Caco-2 (cell line): ENCODE measurements at regions not wholly inside any gene's neighbourhood (a gene's known extent, or its start where the extent isn't known, plus 50 kb on each side); places are given as distances from the start of the nearest gene placed in this dataset.

Experiments used
- BruUV-seq: library from RNA; stranded (reverse); fragments of 400-500 nt; replicated peaks from 2 replicates; lab custom pipeline; 2021; lab: Mats Ljungman, UMichigan
- CTCF ChIA-PET: fragments of 300-600 bp; sonication (Branson Sonifier 250); formaldehyde crosslinking; loops from one replicate; lab custom pipeline; 2022; ENCODE audit warnings: antibody characterized with exemption; lab: Charles Lee
- POLR2A ChIA-PET: fragments of 300-600 bp; sonication (Branson Sonifier 250); formaldehyde crosslinking; loops from one replicate; lab custom pipeline; 2022; ENCODE audit warnings: antibody characterized with exemption; lab: Charles Lee
- DNase-seq, 2 experiments: peaks; one replicate each; pipeline versions ENCODE4 v3.0.0 to v3.0.0-alpha.2; 2020 to 2022
- H3K27me3 ChIP-seq: replicated peaks from 2 replicates; pipeline ENCODE4 v1.6.0; 2011; ENCODE audit warnings: low read length; ENCODE audit not compliant: control insufficient read depth, insufficient read depth
- H3K36me3 ChIP-seq: 2 replicates; pipeline ENCODE4 v1.5.1; 2011; ENCODE audit warnings: low read length; ENCODE audit not compliant: control insufficient read depth, insufficient read depth
- H3K4me1 ChIP-seq: fragments of 250-450 bp; sonication (Bioruptor Pico); 2 replicates; pipeline ENCODE4 v1.5.1; 2020; ENCODE audit warnings: mild to moderate bottlenecking
- H3K4me3 ChIP-seq: 2 replicates; pipeline ENCODE4 v1.5.1; 2011; ENCODE audit warnings: low read depth, mild to moderate bottlenecking, control low read depth, low read length
- H3K9me3 ChIP-seq: fragments of 250-450 bp; sonication (Bioruptor Pico); 2 replicates; pipeline ENCODE4 v1.5.1; 2020; ENCODE audit warnings: mild to moderate bottlenecking, moderate library complexity
- H3K27ac Mint-ChIP-seq: one replicate; pipeline ENCODE4 v1.8.0; 2022; ENCODE audit warnings: mixed read lengths; ENCODE audit not compliant: unreplicated experiment
- H3K27me3 Mint-ChIP-seq: one replicate; pipeline ENCODE4 v1.8.0; 2022; ENCODE audit warnings: mixed read lengths; ENCODE audit not compliant: insufficient read depth, unreplicated experiment
- H3K36me3 Mint-ChIP-seq: one replicate; pipeline ENCODE4 v1.8.0; 2022; ENCODE audit warnings: mild to moderate bottlenecking, mixed read lengths; ENCODE audit not compliant: insufficient read depth, unreplicated experiment
- H3K4me1 Mint-ChIP-seq: one replicate; pipeline ENCODE4 v1.8.0; 2022; ENCODE audit warnings: low read depth, mixed read lengths; ENCODE audit not compliant: unreplicated experiment
- H3K4me3 Mint-ChIP-seq: one replicate; pipeline ENCODE4 v1.8.0; 2022; ENCODE audit warnings: mild to moderate bottlenecking, moderate library complexity, mixed read lengths; ENCODE audit not compliant: unreplicated experiment
- H3K9me3 Mint-ChIP-seq: one replicate; pipeline ENCODE4 v1.8.0; 2022; ENCODE audit warnings: mixed read lengths; ENCODE audit not compliant: unreplicated experiment
- CTCF ChIP-seq, 2 experiments: fragments of 200-600 bp in 1 of 2; IDR thresholded peaks; 1 replicate in 1 of 2; 2 replicates in 1 of 2; pipeline versions ENCODE4 v1.5.1 to v1.8.0; 2011 to 2022; ENCODE audit warnings: antibody characterized with exemption in 1 of 2, control low read depth in 1 of 2, inconsistent platforms in 1 of 2, low read depth in 1 of 2, low read length in 1 of 2, mild to moderate bottlenecking in 1 of 2, moderate library complexity in 1 of 2; ENCODE audit not compliant: insufficient read depth in 1 of 2, severe bottlenecking in 1 of 2, unreplicated experiment in 1 of 2
- intact Hi-C: fragments of 100-400 bp; cut with micrococcal nuclease; formaldehyde crosslinking; loops from one replicate; pipeline ENCODE4 v1.10.0; 2022; ENCODE audit not compliant: unreplicated experiment

DNA sequence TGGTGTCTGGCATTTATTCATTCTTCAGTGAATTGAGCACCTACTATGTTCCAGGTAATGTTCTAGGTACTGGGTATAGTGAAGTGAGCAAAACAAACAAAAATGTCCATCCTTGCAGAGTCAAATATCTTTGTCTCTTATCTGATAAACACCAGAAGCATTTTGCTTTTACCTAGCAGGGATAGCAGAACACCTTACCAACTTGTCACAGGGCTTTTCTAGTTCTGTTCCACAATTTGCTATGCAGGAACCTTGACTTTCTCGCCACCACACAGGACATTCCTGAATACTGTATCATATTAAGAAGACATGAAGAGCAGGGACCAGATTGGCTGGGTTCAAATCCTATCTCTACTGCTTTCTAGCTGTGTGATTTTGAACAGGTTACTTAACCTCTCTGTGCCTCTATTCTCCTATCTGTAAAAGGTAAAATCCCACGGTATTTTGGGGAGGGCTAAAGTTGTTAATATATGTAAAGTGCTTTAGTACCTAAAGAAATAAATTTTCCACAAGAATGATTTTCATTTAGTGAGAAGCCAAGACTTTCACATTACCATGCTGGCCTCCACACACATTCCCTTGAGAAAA is 214.5 kb upstream of the S100G start:
- no peak for TF ChIP-seq CTCF (IDR thresholded peaks at IDR 0.05; ENCODE audit: insufficient read depth in 1 of 2, low read depth in 1 of 2, low read length in 1 of 2, severe bottlenecking in 1 of 2, unreplicated experiment in 1 of 2)
- CTCF ChIA-PET: no interaction called here
- no peaks in the 10 kb centered on the region for H3K9me3 Mint-ChIP-seq
- no peaks in the 10 kb centered on the region for H3K4me1 ChIP-seq
- BruUV-seq: no TSS peak
- intact Hi-C loops: no loop called here
- DNase-seq: no peak
- no peak overlapping the region for H3K4me3 ChIP-seq
- H3K27ac Mint-ChIP-seq: no peak overlapping the region
- H3K27me3 Mint-ChIP-seq: no peaks in the 10 kb centered on the region
- H3K27me3 ChIP-seq: no peaks in the 10 kb centered on the region
- no peaks in the 10 kb centered on the region for H3K9me3 ChIP-seq
- no peaks in the 10 kb centered on the region for H3K36me3 Mint-ChIP-seq
- no peaks in the 10 kb centered on the region for H3K36me3 ChIP-seq
- no peaks in the 10 kb centered on the region for H3K4me1 Mint-ChIP-seq
- POLR2A ChIA-PET: no interaction called here
- H3K4me3 Mint-ChIP-seq: no peak overlapping the region

- POLR2A ChIA-PET: no interaction called here
- no peaks in the 10 kb centered on the region for H3K27me3 Mint-ChIP-seq
- Histone ChIP-seq H3K9me3 (no peaks in the 10 kb centered on the region), H3K4me1 (no peaks in the 10 kb centered on the region), H3K4me3 (no peak overlapping the region), H3K36me3 (no peaks in the 10 kb centered on the region), H3K27me3 (no peaks in the 10 kb centered on the region)
- peak; percentile 42 to 45 for TF ChIP-seq CTCF (IDR thresholded peaks at IDR 0.05; ENCODE audit: insufficient read depth in 1 of 2, low read depth in 1 of 2, low read length in 1 of 2, severe bottlenecking in 1 of 2, unreplicated experiment in 1 of 2)
- H3K9me3 Mint-ChIP-seq: no peaks in the 10 kb centered on the region
- H3K4me1 Mint-ChIP-seq: no peaks in the 10 kb centered on the region
- intact Hi-C loops: loop anchor here (1.0 kb wide), 2 partner anchors 169 to 235 kb away; no protein-coding TSS in a partner anchor
- CTCF ChIA-PET: interaction anchor here (0.6 to 0.7 kb wide), 2 partner anchors 9 to 142 kb away, joined by 3 to 5 read pairs; no protein-coding TSS in a partner anchor
- H3K27ac Mint-ChIP-seq: no peak overlapping the region
- no peak overlapping the region for H3K4me3 Mint-ChIP-seq
- H3K36me3 Mint-ChIP-seq: no peaks in the 10 kb centered on the region
- BruUV-seq: no TSS peak
- DNase-seq: peak; percentile 66 to 72
These were observed 213.4 kb upstream of the S100G start for GRCh38 chrX:16436348-16437188.

GRCh38 chrX:16440446-16440845 is 209.5 kb upstream of the S100G start:
- intact Hi-C loops: loop anchor here (10.0 kb wide), 1 partner anchor 144 kb away; no protein-coding TSS in a partner anchor
- Mint-ChIP-seq H3K4me3 (no peak overlapping the region), H3K27me3 (no peaks in the 10 kb centered on the region), H3K4me1 (no peaks in the 10 kb centered on the region), H3K27ac (no peak overlapping the region), H3K9me3 (no peaks in the 10 kb centered on the region), H3K36me3 (no peaks in the 10 kb centered on the region)
- BruUV-seq: no TSS peak
- no peak for DNase-seq
- POLR2A ChIA-PET: no interaction called here
- CTCF ChIA-PET: no interaction called here
- H3K27me3 ChIP-seq: no peaks in the 10 kb centered on the region
- H3K36me3 ChIP-seq: no peaks in the 10 kb centered on the region
- H3K4me1 ChIP-seq: no peaks in the 10 kb centered on the region
- H3K9me3 ChIP-seq: no peaks in the 10 kb centered on the region
- H3K4me3 ChIP-seq: no peak overlapping the region
- no peak for TF ChIP-seq CTCF (IDR thresholded peaks at IDR 0.05; ENCODE audit: insufficient read depth in 1 of 2, low read depth in 1 of 2, low read length in 1 of 2, severe bottlenecking in 1 of 2, unreplicated experiment in 1 of 2)
